Neural progenitor cell (in vitro differentiated cells): ENCODE measurements at regions not wholly inside any gene's neighbourhood (a gene's known extent, or its start where the extent isn't known, plus 50 kb on each side); places are given as distances from the start of the nearest gene placed in this dataset.

Experiments
- EZH2 ChIP-seq: fragments of 200-600 bp; sonication (generic); IDR thresholded peaks from 2 replicates; pipeline ENCODE4 v1.6.1; 2017; ENCODE audit warnings: antibody characterized with exemption, mild to moderate bottlenecking, moderate library complexity
- TF ChIP-seq, protein P1 (sequence below): fragments of 200-600 bp; sonication (generic); IDR thresholded peaks from 2 replicates; pipeline ENCODE4 v1.5.1; 2017; ENCODE audit warnings: antibody characterized with exemption, mild to moderate bottlenecking

DNA sequence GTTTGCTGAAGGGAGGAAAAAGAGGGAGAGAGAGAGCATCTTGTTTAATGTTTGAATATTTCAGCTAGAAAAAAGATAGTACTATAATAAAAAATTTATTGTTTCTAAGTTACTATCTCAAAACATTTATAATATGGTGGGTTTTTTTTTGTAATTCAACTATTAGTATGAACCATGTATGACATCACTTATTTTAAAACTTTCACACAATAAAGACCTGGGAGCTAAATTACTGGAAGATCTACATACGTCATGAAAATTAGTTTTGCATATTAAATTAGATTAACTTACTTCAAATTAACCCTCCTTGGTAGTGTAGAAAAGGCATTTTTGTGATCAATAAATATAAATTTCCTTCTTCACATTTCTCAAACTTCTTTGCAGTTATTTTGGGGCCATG lies 432.0 kb upstream of the SLIT2 start:
- TF ChIP-seq, protein P1, sequence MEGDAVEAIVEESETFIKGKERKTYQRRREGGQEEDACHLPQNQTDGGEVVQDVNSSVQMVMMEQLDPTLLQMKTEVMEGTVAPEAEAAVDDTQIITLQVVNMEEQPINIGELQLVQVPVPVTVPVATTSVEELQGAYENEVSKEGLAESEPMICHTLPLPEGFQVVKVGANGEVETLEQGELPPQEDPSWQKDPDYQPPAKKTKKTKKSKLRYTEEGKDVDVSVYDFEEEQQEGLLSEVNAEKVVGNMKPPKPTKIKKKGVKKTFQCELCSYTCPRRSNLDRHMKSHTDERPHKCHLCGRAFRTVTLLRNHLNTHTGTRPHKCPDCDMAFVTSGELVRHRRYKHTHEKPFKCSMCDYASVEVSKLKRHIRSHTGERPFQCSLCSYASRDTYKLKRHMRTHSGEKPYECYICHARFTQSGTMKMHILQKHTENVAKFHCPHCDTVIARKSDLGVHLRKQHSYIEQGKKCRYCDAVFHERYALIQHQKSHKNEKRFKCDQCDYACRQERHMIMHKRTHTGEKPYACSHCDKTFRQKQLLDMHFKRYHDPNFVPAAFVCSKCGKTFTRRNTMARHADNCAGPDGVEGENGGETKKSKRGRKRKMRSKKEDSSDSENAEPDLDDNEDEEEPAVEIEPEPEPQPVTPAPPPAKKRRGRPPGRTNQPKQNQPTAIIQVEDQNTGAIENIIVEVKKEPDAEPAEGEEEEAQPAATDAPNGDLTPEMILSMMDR, result no peak
- TF ChIP-seq EZH2, result no peak
